GM21447 (cell line): ENCODE measurements at regions not wholly inside any gene's neighbourhood (a gene's known extent, or its start where the extent isn't known, plus 50 kb on each side); places are given as distances from the start of the nearest gene placed in this dataset.

ENCODE experiments used
- ATAC-seq: cut with Tn5 transposase; IDR thresholded peaks from one replicate; pipeline ENCODE4 v1.9.1; 2021; ENCODE audit not compliant: unreplicated experiment

- no peak for ATAC-seq
Measured at GRCh38 chr1:96236156-96236739, 485.3 kb upstream of the PTBP2 start.

GRCh38 chr1:96238426-96238825, 483.2 kb upstream of the PTBP2 start:
- no peak for ATAC-seq

- no peak for ATAC-seq
Measured at GRCh38 chr1:96240438-96240837, 481.1 kb upstream of the PTBP2 start.

GRCh38 chr1:96253246-96254035, 468.1 kb upstream of the PTBP2 start:
- ATAC-seq: no peak

DNA sequence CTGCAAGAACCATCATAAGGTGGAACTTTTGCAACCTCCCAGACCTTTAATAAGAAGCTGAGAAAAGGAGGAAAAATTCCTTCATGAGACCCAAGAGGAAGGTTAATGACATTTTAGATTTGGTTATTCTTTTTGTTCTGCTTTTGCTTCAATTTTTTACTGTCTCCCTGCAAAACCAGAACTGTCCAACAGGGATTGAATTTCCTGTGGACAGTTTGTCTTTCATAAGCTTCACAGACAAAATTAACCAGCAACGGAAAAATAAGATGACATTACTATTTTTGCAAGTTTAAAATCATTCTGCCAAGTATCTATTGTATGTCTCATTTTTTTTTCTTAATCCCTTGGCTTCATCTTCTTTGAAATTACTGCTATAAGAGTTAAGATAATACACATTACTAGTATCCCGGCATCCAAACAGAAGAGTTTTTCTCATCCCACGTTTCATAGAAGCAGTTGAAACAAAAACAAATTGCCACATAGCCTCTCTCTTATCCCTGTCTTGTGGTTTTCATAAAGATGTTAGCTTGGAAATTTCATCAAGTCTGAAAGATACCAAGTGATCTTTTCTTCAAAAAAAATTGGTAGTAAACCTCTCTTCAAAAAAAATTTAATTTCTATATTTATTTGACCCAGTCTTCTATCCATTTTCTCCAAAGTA, 465.3 kb upstream of the PTBP2 start:
- ATAC-seq: no peak

DNA sequence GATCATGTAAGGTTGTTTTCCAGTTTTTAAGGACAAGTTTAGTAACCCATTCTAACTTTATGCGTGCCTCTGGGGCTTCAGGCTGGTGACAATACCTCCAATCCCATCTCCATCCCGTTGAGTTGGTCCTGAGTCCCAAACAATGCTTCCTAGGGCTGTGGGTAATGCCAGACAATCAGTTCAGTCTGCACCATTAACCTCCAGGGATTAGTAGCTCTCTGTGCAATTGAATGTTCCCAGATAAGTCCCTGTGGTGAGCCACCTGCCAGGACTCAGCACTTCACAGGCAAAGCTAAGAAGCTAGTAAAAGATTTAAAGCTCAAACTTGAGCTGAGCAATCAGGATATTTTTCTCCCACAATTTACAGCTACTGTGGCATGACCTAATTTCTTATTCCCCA, 462.2 kb upstream of the PTBP2 start:
- ATAC-seq: no peak

DNA sequence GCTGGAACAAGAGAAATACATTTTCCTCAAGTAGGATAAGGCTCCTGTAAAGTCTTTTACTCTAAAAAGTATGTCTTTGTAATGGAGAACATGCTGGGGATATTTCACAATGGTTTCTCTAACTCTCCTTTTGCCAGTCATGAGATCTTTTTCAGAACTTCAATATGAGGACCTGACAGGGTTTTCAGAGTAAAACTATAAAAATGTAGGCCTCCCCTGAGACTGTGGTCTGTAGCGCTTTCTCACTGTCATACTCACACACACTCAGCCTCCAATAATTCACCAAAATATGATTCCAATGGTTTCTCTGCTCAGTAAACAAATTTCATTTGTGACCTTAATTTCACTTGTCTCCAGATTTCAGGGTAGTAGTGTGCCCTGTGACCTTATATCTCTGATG, 440.1 kb upstream of the PTBP2 start:
- no peak for ATAC-seq

DNA sequence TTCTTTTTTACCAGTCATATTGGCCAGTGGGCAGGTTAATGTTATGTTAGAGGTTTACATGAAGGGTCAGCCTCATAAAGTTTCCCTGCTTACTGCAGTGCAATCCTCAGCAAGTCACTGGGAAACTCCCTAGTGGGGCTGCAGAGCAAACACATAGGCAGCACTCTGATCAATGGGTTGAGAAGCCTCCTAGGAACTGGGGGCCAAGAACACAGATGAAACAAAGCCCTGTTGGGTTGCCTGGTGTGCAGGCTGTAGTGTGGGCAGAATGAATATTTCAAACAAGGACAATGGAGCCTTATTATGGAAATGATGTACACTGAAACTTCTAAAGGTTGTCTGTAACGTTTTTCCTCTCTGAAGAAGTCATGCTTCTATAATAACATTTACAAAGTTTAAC, 431.6 kb upstream of the PTBP2 start:
- no peak for ATAC-seq

GRCh38 chr1:96290801-96291200, 430.8 kb upstream of the PTBP2 start:
- no peak for ATAC-seq

DNA sequence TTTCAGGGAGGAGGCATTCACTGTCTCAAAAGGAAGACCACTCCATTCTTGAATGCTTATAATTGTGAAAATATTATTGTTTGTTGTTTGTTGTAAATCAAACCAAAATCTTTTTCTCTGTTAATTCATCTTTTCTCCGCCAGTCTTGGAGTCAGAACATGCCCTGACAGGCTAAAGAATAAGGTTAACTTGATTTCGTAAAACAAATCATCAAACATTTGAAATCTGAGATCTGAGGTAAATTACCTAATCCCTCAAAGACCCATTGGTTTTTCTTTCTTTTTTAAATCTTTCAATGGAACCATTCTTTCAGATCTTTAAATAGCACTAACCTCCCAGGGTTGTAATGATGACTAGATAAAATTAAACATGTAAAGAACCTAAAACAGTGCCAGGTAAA, 430.1 kb upstream of the PTBP2 start:
- no peak for ATAC-seq

- ATAC-seq: no peak
Measured at GRCh38 chr1:96292141-96292540, 429.4 kb upstream of the PTBP2 start.

DNA sequence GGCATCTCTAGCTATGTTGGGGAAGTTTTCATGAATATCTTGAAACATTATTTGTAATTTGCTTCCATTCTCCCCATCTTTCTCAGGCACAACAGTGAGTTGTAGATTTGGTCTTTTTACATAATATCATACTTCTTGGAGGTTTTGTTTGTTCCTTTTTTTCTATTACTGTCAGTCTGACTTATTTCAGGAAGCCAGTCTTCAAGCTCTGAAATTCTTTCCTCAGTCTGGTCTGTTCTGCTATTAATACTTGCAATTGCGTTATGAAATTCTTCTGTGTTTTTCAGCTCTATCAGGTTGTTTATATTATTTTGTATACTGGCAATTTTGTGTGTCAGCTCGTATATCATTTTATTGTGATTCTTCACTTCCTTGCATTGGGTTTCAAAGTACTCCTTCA, 424.6 kb upstream of the PTBP2 start:
- ATAC-seq: no peak

DNA sequence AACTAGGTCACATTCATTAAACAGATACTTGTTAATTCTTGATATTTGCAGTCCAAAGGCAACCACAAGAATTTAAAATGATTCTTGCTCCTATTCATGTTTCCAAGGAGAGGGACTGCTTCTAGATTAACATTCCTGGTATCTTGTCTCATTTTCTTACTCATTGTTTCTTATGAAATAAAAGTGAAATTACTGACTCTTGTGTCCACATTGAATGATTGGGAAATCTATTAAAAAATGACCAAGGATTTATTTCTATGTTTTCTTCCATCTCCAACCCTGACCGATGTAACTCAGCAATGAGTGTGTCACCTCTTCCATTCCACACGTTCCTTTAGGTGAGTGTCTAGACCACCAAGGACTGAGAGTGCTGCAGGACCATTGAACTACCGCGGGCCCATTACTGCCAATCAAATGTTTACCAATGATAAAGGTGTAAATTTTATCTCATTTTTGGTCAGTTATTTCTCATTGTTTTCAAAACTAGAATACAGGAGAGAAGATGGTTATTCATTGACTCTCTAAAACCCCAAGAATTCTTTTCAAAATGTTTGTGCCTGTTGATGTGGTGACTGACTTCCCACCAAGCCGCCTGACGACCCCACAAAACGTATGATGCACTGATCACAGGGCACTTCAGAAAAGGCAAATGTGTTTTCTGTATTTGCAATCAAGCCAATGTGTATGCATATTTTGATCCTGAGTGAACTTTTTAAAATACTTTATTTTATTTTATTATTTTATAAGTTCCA, 414.6 kb upstream of the PTBP2 start:
- ATAC-seq: no peak

- no peak for ATAC-seq
Measured at GRCh38 chr1:96308314-96308713, 413.3 kb upstream of the PTBP2 start.

DNA sequence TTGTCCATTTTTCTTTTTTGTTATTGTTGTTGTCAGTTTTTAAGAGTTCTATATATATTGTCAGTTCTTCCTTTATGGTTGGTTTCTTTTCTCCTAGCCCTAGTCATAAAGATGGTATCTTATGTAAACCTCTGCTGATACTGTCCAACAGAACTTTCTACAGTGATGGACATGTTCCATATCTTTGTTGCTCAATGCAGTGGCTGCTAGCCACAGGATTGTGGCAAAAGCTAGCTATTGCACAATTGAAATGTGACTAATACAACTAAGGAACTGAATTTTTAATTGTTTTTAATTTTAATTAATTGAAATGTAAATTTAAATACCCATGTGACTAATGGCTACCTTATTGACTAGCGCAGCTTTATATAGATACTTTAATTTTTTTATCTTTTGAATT, 411.8 kb upstream of the PTBP2 start:
- no peak for ATAC-seq

- no peak for ATAC-seq
Measured at GRCh38 chr1:96313216-96313615, 408.4 kb upstream of the PTBP2 start.

GRCh38 chr1:96329121-96329520, 392.5 kb upstream of the PTBP2 start:
- no peak for ATAC-seq

- no peak for ATAC-seq
Measured at GRCh38 chr1:96331596-96331995, 390.0 kb upstream of the PTBP2 start.

GRCh38 chr1:96333522-96334235, 387.9 kb upstream of the PTBP2 start:
- no peak for ATAC-seq

DNA sequence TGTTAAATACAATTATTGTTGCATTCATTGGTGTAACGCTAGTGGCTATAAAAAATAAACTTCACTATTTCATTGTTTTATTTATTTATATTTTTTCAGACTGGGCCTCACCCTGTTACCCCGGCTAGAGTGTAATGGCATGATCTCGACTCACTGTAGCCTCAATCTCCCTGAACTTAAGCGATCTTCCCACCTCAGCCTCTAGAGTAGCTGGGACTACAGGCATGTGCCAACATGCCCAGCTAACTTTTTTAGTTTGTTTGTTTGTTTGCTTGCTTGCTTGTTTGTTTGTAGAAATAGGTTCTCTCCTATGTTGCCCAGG, 387.4 kb upstream of the PTBP2 start:
- no peak for ATAC-seq

DNA sequence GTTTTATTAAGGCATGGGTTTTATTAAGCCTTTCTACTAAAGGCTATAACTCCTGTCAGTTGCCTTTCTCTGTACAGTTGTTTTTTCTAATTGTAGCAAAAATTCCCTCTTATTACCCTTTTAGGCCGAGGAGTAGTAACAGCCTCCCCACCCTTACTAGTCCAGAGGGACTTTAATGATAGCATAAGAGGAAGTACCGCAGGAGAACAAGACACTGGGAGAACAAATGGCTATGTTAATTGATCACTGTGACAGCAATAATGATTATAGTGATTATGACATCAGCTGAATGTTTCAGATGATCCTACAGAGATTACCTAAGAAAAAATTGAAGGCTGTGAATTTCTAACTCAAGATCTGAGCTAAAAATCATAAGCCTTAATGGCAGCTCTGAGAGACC, 383.0 kb upstream of the PTBP2 start:
- no peak for ATAC-seq
